ENCODE measurements at regions not wholly inside any gene's neighbourhood (a gene's known extent, or its start where the extent isn't known, plus 50 kb on each side); places are given as distances from the start of the nearest gene placed in this dataset.
A peak's percentile ranks its signal among the peaks of the same experiment; 100 is the strongest.

DNA sequence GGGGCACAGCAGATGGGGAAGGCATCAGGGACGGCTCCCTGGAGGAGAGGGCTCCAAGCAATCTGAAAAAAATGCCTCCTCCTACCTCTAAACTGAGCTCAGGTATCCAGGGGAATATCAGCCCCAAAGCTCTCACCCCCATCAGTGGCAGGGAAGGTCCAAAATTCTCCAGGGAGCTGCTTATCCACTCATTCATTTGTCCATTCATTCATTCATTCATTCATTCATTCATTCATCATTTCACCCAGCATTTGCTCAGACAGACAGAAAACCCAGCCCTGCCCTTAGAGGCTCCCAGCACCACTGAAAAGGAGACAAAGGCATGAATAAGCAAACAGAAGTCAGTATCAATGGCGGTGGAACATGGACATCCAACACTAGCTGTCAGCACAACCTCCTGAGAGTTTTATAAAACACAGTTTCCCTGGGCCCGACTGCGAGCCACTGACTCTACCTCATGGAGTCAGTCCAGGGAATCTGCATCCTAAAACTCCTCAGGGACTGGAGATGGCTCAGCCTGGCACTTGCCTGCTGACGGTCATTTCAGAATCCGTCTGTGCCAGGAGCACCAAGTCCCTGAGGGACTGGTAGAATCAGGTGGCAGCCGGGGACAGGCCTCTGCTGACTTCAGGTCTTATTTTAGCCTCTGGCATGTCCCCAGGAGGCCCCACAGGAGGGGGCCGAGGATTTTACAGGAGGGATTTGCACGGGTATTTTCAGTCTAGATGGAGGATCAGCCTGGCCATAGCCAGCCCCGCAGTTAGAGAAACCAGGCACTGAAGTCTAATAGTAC lies 164.6 kb downstream of the MN1 start:
- peak; percentile 35 to 88 for DNase-seq
- Histone ChIP-seq H3K36me3 (no peaks in the 10 kb centered on the region), H3K4me3 (no peak overlapping the region), H3K27ac (peak overlapping the region in 1 of 2 donors; percentile 63), H3K9me3 (no peaks in the 10 kb centered on the region), H3K4me1 (peaks cover 0 to 37% (median 15%) of the 10 kb centered on the region in 4 donors), H3K27me3 (no peaks in the 10 kb centered on the region)
- TF ChIP-seq, protein P1, sequence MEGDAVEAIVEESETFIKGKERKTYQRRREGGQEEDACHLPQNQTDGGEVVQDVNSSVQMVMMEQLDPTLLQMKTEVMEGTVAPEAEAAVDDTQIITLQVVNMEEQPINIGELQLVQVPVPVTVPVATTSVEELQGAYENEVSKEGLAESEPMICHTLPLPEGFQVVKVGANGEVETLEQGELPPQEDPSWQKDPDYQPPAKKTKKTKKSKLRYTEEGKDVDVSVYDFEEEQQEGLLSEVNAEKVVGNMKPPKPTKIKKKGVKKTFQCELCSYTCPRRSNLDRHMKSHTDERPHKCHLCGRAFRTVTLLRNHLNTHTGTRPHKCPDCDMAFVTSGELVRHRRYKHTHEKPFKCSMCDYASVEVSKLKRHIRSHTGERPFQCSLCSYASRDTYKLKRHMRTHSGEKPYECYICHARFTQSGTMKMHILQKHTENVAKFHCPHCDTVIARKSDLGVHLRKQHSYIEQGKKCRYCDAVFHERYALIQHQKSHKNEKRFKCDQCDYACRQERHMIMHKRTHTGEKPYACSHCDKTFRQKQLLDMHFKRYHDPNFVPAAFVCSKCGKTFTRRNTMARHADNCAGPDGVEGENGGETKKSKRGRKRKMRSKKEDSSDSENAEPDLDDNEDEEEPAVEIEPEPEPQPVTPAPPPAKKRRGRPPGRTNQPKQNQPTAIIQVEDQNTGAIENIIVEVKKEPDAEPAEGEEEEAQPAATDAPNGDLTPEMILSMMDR (IDR thresholded peaks at IDR 0.05), result no peak
- intact Hi-C loops (cut with DNase I; ENCODE audit: low total_unique reads), result loop anchor here (10.0 kb wide), 2 partner anchors 48 to 232 kb away; no protein-coding TSS in a partner anchor

DNA sequence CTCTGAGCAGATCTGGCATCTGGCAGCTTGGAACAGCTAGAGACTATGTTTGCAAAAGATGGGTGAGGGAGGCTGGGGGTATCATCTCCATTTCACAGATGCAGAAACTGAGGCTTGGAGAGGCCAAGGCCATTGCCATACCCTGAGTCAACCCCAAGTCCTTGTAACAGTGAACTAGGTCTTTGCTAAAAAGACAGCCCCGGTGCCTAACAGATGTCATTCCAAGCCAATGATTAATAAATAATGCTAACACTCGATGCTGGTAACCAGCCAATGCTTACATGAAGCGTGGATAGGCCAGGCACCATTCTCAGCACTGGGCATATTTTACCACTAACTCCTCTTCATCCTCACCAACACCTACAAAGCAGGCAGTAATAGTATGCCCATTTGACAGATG lies 164.0 kb downstream of the MN1 start:
- Histone ChIP-seq H3K4me1 (peaks cover 0 to 37% (median 15%) of the 10 kb centered on the region in 4 donors), H3K27me3 (no peaks in the 10 kb centered on the region), H3K36me3 (no peaks in the 10 kb centered on the region), H3K4me3 (no peak overlapping the region), H3K27ac (peak overlapping the region in 1 of 2 donors; percentile 63), H3K9me3 (no peaks in the 10 kb centered on the region)
- TF ChIP-seq, protein P1 (IDR thresholded peaks at IDR 0.05), result no peak
- no peak for DNase-seq
- intact Hi-C loops (cut with DNase I; ENCODE audit: low total_unique reads), result loop anchor here (10.0 kb wide), 2 partner anchors 47 to 233 kb away; no protein-coding TSS in a partner anchor

DNA sequence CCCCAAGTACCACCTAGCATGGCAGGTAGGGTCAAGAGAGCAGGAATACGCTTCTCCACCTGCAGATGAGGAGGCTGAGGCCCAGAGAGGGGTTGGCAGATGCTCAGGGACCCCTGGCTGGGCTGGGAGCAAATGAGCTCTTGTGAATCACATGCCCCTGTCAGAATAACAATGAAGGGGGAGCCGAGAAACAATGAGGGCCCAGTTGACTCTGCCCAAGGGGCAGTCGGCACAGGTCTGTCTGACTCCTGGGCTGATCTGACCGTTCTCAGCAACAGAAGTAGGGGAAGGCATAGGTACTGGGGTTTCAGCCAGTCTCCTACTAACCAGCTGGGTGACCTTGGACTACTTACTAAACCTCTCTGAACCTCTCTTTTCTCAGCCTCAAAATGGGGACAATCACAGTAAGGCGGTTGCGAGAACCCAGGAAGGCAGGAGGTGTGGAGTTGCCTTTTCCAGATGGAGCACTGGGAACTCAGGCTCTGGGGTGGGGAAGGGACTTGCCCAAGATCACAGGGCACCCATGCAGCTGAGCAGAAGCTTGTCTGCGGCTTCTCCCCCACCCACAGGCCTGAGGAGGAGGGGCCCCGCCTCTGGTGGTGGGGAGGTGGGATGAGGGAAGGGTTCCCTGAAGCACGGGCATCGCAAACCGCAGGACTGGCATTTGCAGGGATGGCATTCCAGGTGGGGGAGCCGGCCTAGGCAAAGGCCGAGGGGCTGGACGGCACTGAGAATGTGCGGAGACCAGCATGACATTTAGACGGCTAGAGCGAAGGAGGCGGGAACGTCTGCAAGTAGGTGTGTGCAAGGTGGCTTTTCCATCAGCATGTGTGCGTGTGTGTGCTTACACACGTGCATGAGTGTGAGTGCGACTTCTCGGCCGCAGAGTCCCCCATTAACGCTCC lies 163.0 kb downstream of the MN1 start:
- Histone ChIP-seq H3K4me3 (no peak overlapping the region), H3K36me3 (no peaks in the 10 kb centered on the region), H3K27me3 (no peaks in the 10 kb centered on the region), H3K9me3 (no peaks in the 10 kb centered on the region), H3K4me1 (peaks cover 0 to 37% (median 15%) of the 10 kb centered on the region in 4 donors), H3K27ac (peak overlapping the region in 1 of 2 donors; percentile 63)
- no peak for DNase-seq
- TF ChIP-seq, protein P1 (IDR thresholded peaks at IDR 0.05), result no peak
- intact Hi-C loops (cut with DNase I; ENCODE audit: low total_unique reads), result loop anchor here (10.0 kb wide), 2 partner anchors 46 to 234 kb away; no protein-coding TSS in a partner anchor

DNA sequence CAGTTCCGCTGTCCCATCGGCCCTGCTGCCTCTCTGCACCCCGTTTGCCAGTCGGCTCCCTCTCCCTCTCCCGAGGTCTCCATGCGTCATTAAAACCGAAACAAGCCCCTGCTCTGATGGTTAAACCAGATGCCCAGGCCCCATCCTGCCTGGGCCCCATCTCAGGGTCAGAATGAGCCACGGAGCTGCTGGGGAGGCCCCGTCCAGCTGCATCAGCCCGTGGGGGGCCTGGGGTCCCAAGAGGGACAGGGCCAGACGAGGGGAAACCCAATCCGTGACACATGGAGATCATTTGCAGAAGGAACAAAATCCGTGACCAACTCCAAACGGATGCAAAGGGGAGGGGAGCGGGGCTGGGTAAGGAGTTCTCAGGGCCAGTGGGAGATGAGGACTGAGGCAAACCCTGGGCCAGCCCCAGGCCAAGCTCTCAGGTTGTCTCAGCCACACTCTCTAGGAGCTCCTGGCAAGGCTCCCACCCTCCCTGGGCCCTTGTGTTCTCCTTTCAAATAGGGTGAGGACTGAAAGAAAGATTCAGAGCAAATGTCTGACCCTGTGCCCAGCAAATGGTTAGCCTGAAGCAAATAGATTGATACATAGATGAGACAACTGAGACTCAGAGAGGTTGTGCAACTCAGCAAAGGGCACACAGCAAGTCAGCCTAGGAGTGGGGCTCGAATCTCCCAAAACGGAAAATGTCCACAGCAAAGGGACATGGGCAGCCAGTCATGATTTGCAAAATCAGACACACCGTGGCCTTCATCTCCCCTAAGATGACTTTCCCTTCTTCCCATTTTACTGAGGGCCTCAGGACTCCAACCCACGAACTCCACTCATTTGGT lies 162.1 kb downstream of the MN1 start:
- intact Hi-C loops (cut with DNase I; ENCODE audit: low total_unique reads), result loop anchor here (10.0 kb wide), 2 partner anchors 45 to 235 kb away; no protein-coding TSS in a partner anchor
- H3K4me1 ChIP-seq, result peaks cover 0 to 37% (median 15%) of the 10 kb centered on the region in 4 donors
- no peaks in the 10 kb centered on the region for H3K36me3 ChIP-seq
- H3K27me3 ChIP-seq, result no peaks in the 10 kb centered on the region
- H3K9me3 ChIP-seq, result no peaks in the 10 kb centered on the region
- no peak for DNase-seq
- no peak overlapping the region for H3K4me3 ChIP-seq
- TF ChIP-seq, protein P1 (IDR thresholded peaks at IDR 0.05), result no peak
- H3K27ac ChIP-seq, result peak overlapping the region in 1 of 2 donors; percentile 63

All from tibial artery (tissue), 4 donors.